T-helper 2 cell treated with Interferon-gamma antibody and Interleukin-4, amounts not matched to agents 5 μg/mL and 100 μg/mL, for 36 hours (primary cell): ENCODE measurements at regions not wholly inside any gene's neighbourhood (a gene's known extent, or its start where the extent isn't known, plus 50 kb on each side); places are given as distances from the start of the nearest gene placed in this dataset.
"Not testable (repeated sequence)": the region's sequence is repeated elsewhere in the genome, so short reads cannot be mapped to it uniquely, and the experiment has no call there.

Source experiments
- DNase-seq: peaks from one replicate; pipeline ENCODE4 v3.0.0; 2021; ENCODE audit warnings: low spot score
- H3K27ac Mint-ChIP-seq: one replicate; pipeline ENCODE4 v1.8.0; 2021; ENCODE audit warnings: mild to moderate bottlenecking, mixed read lengths
- H3K27me3 Mint-ChIP-seq: one replicate; pipeline ENCODE4 v1.8.0; 2021; ENCODE audit warnings: low read depth, mixed read lengths
- H3K36me3 Mint-ChIP-seq: one replicate; pipeline ENCODE4 v1.8.0; 2021; ENCODE audit warnings: low read depth, mixed read lengths
- H3K4me1 Mint-ChIP-seq: one replicate; pipeline ENCODE4 v1.8.0; 2021; ENCODE audit warnings: low read depth, mixed read lengths
- H3K4me3 Mint-ChIP-seq: one replicate; pipeline ENCODE4 v1.8.0; 2022; ENCODE audit warnings: mild to moderate bottlenecking, moderate library complexity, mixed read lengths
- H3K9me3 Mint-ChIP-seq: one replicate; pipeline ENCODE4 v1.8.0; 2021; ENCODE audit warnings: mixed read lengths

GRCh38 chr2:12001621-12002020 lies 255.2 kb downstream of the LPIN1 start:
- Mint-ChIP-seq H3K4me1 (peaks cover 8% of the 10 kb centered on the region), H3K27ac (no peak overlapping the region), H3K4me3 (no peak overlapping the region), H3K36me3 (no peaks in the 10 kb centered on the region), H3K9me3 (no peaks in the 10 kb centered on the region), H3K27me3 (peaks cover 16% of the 10 kb centered on the region)
- DNase-seq: no peak

GRCh38 chr2:12002215-12002614 lies 255.8 kb downstream of the LPIN1 start:
- no peak overlapping the region for H3K27ac Mint-ChIP-seq
- no peak overlapping the region for H3K4me3 Mint-ChIP-seq
- no peaks in the 10 kb centered on the region for H3K9me3 Mint-ChIP-seq
- no peak for DNase-seq
- peaks cover 8% of the 10 kb centered on the region for H3K4me1 Mint-ChIP-seq
- H3K27me3 Mint-ChIP-seq: peaks cover 16% of the 10 kb centered on the region
- no peaks in the 10 kb centered on the region for H3K36me3 Mint-ChIP-seq

GRCh38 chr2:12004713-12005112 lies 258.3 kb downstream of the LPIN1 start:
- Mint-ChIP-seq H3K9me3 (no peaks in the 10 kb centered on the region), H3K4me1 (peaks cover 11% of the 10 kb centered on the region), H3K27ac (no peak overlapping the region), H3K27me3 (peaks cover 20% of the 10 kb centered on the region), H3K4me3 (no peak overlapping the region), H3K36me3 (no peaks in the 10 kb centered on the region)
- DNase-seq: no peak

GRCh38 chr2:12005886-12006681 lies 259.7 kb downstream of the LPIN1 start:
- DNase-seq: peak; percentile 47
- H3K27me3 Mint-ChIP-seq: peaks cover 27% of the 10 kb centered on the region

GRCh38 chr2:12006850-12007249 lies 260.4 kb downstream of the LPIN1 start:
- H3K27me3 Mint-ChIP-seq: peaks cover 27% of the 10 kb centered on the region
- no peak for DNase-seq
- H3K27ac Mint-ChIP-seq: no peak overlapping the region
- H3K36me3 Mint-ChIP-seq: no peaks in the 10 kb centered on the region
- peaks cover 11% of the 10 kb centered on the region for H3K4me1 Mint-ChIP-seq
- H3K9me3 Mint-ChIP-seq: no peaks in the 10 kb centered on the region
- H3K4me3 Mint-ChIP-seq: no peak overlapping the region

More at GRCh38 chr2:12005886-12006681, 259.7 kb downstream of the LPIN1 start:
- no peak overlapping the region for H3K4me3 Mint-ChIP-seq
- no peak overlapping the region for H3K27ac Mint-ChIP-seq
- no peaks in the 10 kb centered on the region for H3K36me3 Mint-ChIP-seq
- no peaks in the 10 kb centered on the region for H3K9me3 Mint-ChIP-seq
- peaks cover 11% of the 10 kb centered on the region for H3K4me1 Mint-ChIP-seq

GRCh38 chr2:12007282-12007681 lies 260.9 kb downstream of the LPIN1 start:
- no peaks in the 10 kb centered on the region for H3K36me3 Mint-ChIP-seq
- no peak overlapping the region for H3K4me3 Mint-ChIP-seq
- no peak overlapping the region for H3K27ac Mint-ChIP-seq

GRCh38 chr2:12008425-12009061 lies 262.1 kb downstream of the LPIN1 start:
- Mint-ChIP-seq H3K4me1 (peaks cover 11% of the 10 kb centered on the region), H3K4me3 (no peak overlapping the region)

More at GRCh38 chr2:12007282-12007681, 260.9 kb downstream of the LPIN1 start:
- Mint-ChIP-seq H3K9me3 (no peaks in the 10 kb centered on the region), H3K27me3 (peaks cover 25% of the 10 kb centered on the region), H3K4me1 (peaks cover 11% of the 10 kb centered on the region)
- no peak for DNase-seq

GRCh38 chr2:12009323-12009905 lies 263.0 kb downstream of the LPIN1 start:
- H3K4me3 Mint-ChIP-seq: no peak overlapping the region
- H3K9me3 Mint-ChIP-seq: no peaks in the 10 kb centered on the region
- no peaks in the 10 kb centered on the region for H3K36me3 Mint-ChIP-seq
- H3K27ac Mint-ChIP-seq: no peak overlapping the region
- H3K27me3 Mint-ChIP-seq: peaks cover 20% of the 10 kb centered on the region
- H3K4me1 Mint-ChIP-seq: peaks cover 11% of the 10 kb centered on the region
- no peak for DNase-seq

More at GRCh38 chr2:12008425-12009061, 262.1 kb downstream of the LPIN1 start:
- DNase-seq: no peak
- H3K27ac Mint-ChIP-seq: no peak overlapping the region
- no peaks in the 10 kb centered on the region for H3K36me3 Mint-ChIP-seq
- H3K9me3 Mint-ChIP-seq: no peaks in the 10 kb centered on the region
- peaks cover 20% of the 10 kb centered on the region for H3K27me3 Mint-ChIP-seq

- peaks cover 11% of the 10 kb centered on the region for H3K4me1 Mint-ChIP-seq
- no peaks in the 10 kb centered on the region for H3K36me3 Mint-ChIP-seq
- peaks cover 20% of the 10 kb centered on the region for H3K27me3 Mint-ChIP-seq
- no peak for DNase-seq
- H3K4me3 Mint-ChIP-seq: no peak overlapping the region
- no peak overlapping the region for H3K27ac Mint-ChIP-seq
- no peaks in the 10 kb centered on the region for H3K9me3 Mint-ChIP-seq
Observed at GRCh38 chr2:12010059-12010458, 263.6 kb downstream of the LPIN1 start.

GRCh38 chr2:12010779-12011178 lies 264.3 kb downstream of the LPIN1 start:
- DNase-seq: no peak
- Mint-ChIP-seq H3K36me3 (no peaks in the 10 kb centered on the region), H3K9me3 (no peaks in the 10 kb centered on the region), H3K27me3 (peaks cover 20% of the 10 kb centered on the region), H3K4me3 (no peak overlapping the region), H3K4me1 (peaks cover 7% of the 10 kb centered on the region), H3K27ac (no peak overlapping the region)

GRCh38 chr2:12014088-12014960 lies 267.9 kb downstream of the LPIN1 start:
- Mint-ChIP-seq H3K4me1 (peaks cover 2% of the 10 kb centered on the region), H3K36me3 (no peaks in the 10 kb centered on the region), H3K9me3 (peaks cover 5% of the 10 kb centered on the region), H3K27ac (no peak overlapping the region), H3K27me3 (peaks cover 24% of the 10 kb centered on the region), H3K4me3 (no peak overlapping the region)
- DNase-seq: no peak

- Mint-ChIP-seq H3K27ac (no peak overlapping the region), H3K36me3 (no peaks in the 10 kb centered on the region), H3K9me3 (peaks cover 29% of the 10 kb centered on the region), H3K27me3 (peaks cover 7% of the 10 kb centered on the region), H3K4me1 (no peaks in the 10 kb centered on the region), H3K4me3 (no peak overlapping the region)
- DNase-seq: no peak
Observed at GRCh38 chr2:12017499-12018157, 271.2 kb downstream of the LPIN1 start.

GRCh38 chr2:12018726-12019125 lies 272.3 kb downstream of the LPIN1 start:
- not testable (repeated sequence) for H3K27ac Mint-ChIP-seq, H3K36me3 Mint-ChIP-seq, H3K27me3 Mint-ChIP-seq, DNase-seq, H3K4me1 Mint-ChIP-seq, H3K4me3 Mint-ChIP-seq
- H3K9me3 Mint-ChIP-seq: peaks cover 31% of the 10 kb centered on the region
